Naive thymus-derived CD4-positive, alpha-beta T cell (primary cell): ENCODE measurements at regions not wholly inside any gene's neighbourhood (a gene's known extent, or its start where the extent isn't known, plus 50 kb on each side); places are given as distances from the start of the nearest gene placed in this dataset.

Experiments
- ATAC-seq: fragments of 150-1000 bp; cut with Tn5 transposase; 2 replicates; pipeline ENCODE4 v1.10.0; 2021; ENCODE audit warnings: mild to moderate bottlenecking, moderate library complexity
- CTCF ChIA-PET: fragments of 350-600 bp; sonication (Branson Sonifier 250); formaldehyde crosslinking; loops from one replicate; lab custom pipeline; 2021; ENCODE audit warnings: antibody characterized with exemption; lab: Charles Lee
- POLR2A ChIA-PET: fragments of 350-600 bp; sonication (Branson Sonifier 250); formaldehyde crosslinking; loops from one replicate; lab custom pipeline; 2021; ENCODE audit warnings: antibody characterized with exemption, inconsistent platforms; lab: Charles Lee
- DNase-seq, 9 donors: peaks; one replicate each; pipeline versions ENCODE4 v3.0.0 to v3.0.0-alpha.2; 2020 to 2022; ENCODE audit warnings: mixed read lengths in 1 of 9
- H3K27ac ChIP-seq: one replicate; pipeline ENCODE4 v1.7.0; 2013; ENCODE audit warnings: mild to moderate bottlenecking, low read depth, low read length, moderate library complexity
- H3K27me3 ChIP-seq, 2 donors: one replicate each; pipeline ENCODE4 v1.7.0; 2013; ENCODE audit warnings: low read length in 2 of 2, mild to moderate bottlenecking in 2 of 2, moderate library complexity in 2 of 2; ENCODE audit not compliant: control insufficient read depth in 2 of 2, insufficient read depth in 2 of 2
- H3K36me3 ChIP-seq, 3 experiments: 1 replicate in 2 of 3; 2 replicates in 1 of 3; pipeline ENCODE4 v1.7.0; 2013; ENCODE audit warnings: low read length in 3 of 3, mild to moderate bottlenecking in 3 of 3, moderate library complexity in 1 of 3; ENCODE audit not compliant: insufficient read depth in 3 of 3, control insufficient read depth in 2 of 3
- H3K4me1 ChIP-seq, 2 donors: one replicate each; pipeline ENCODE4 v1.7.0; 2013; ENCODE audit warnings: low read length in 2 of 2, mild to moderate bottlenecking in 2 of 2, moderate library complexity in 1 of 2; ENCODE audit not compliant: control insufficient read depth in 2 of 2, insufficient read depth in 2 of 2
- H3K4me3 ChIP-seq: 2 replicates; pipeline ENCODE4 v1.7.0; 2013; ENCODE audit warnings: mild to moderate bottlenecking, low read length
- H3K9me3 ChIP-seq, 3 experiments: 1 replicate in 2 of 3; 2 replicates in 1 of 3; pipeline ENCODE4 v1.7.0; 2013; ENCODE audit warnings: low read length in 3 of 3; ENCODE audit not compliant: control insufficient read depth in 2 of 3
- H3K27ac Mint-ChIP-seq, 9 donors: one replicate each; pipeline ENCODE4 v1.8.0; 2020 to 2022; ENCODE audit warnings: mixed read lengths in 9 of 9, mild to moderate bottlenecking in 8 of 9, moderate library complexity in 5 of 9, inconsistent platforms in 2 of 9
- H3K27me3 Mint-ChIP-seq, 5 donors: one replicate each; pipeline ENCODE4 v1.8.0; 2021 to 2022; ENCODE audit warnings: mixed read lengths in 5 of 5, mild to moderate bottlenecking in 1 of 5
- H3K36me3 Mint-ChIP-seq, 5 donors: one replicate each; pipeline ENCODE4 v1.8.0; 2020 to 2022; ENCODE audit warnings: mixed read lengths in 5 of 5, mild to moderate bottlenecking in 3 of 5, inconsistent platforms in 1 of 5
- H3K4me1 Mint-ChIP-seq, 7 donors: one replicate each; pipeline ENCODE4 v1.8.0; 2020 to 2022; ENCODE audit warnings: mixed read lengths in 7 of 7, mild to moderate bottlenecking in 3 of 7, inconsistent platforms in 1 of 7
- H3K4me3 Mint-ChIP-seq, 10 donors: one replicate each; pipeline ENCODE4 v1.8.0; 2020 to 2022; ENCODE audit warnings: mild to moderate bottlenecking in 10 of 10, mixed read lengths in 10 of 10, moderate library complexity in 6 of 10, inconsistent platforms in 2 of 10
- H3K9me3 Mint-ChIP-seq, 11 donors: one replicate each; pipeline ENCODE4 v1.8.0; 2020 to 2022; ENCODE audit warnings: mixed read lengths in 11 of 11, mild to moderate bottlenecking in 4 of 11, inconsistent platforms in 1 of 11, moderate library complexity in 1 of 11
- intact Hi-C, 2 donors: fragments of 100-400 bp; cut with micrococcal nuclease; formaldehyde crosslinking; loops; one replicate each; pipeline ENCODE4 v1.15.1; 2023

GRCh38 chr10:10804061-10804460, 213.6 kb upstream of the CELF2 start:
- H3K27me3 ChIP-seq = no peaks in the 10 kb centered on the region
- H3K9me3 ChIP-seq = no peaks in the 10 kb centered on the region
- DNase-seq (no peak), ATAC-seq (no peak)
- H3K27me3 Mint-ChIP-seq = peaks cover 0 to 5% (median 2%) of the 10 kb centered on the region in 5 donors
- H3K36me3 Mint-ChIP-seq = no peaks in the 10 kb centered on the region
- H3K4me3 ChIP-seq = no peak overlapping the region
- no peak overlapping the region for H3K4me3 Mint-ChIP-seq
- H3K27ac ChIP-seq = no peak overlapping the region
- H3K36me3 ChIP-seq = no peaks in the 10 kb centered on the region
- intact Hi-C loops = no loop called here
- peaks cover 0 to 8% (median 0%) of the 10 kb centered on the region in 11 donors for H3K9me3 Mint-ChIP-seq
- no peak overlapping the region for H3K27ac Mint-ChIP-seq
- H3K4me1 ChIP-seq = no peaks in the 10 kb centered on the region
- POLR2A ChIA-PET = no interaction called here
- peaks cover 0 to 2% (median 0%) of the 10 kb centered on the region in 7 donors for H3K4me1 Mint-ChIP-seq
- CTCF ChIA-PET = no interaction called here

GRCh38 chr10:10804998-10805740, 212.5 kb upstream of the CELF2 start:
- H3K27me3 Mint-ChIP-seq = peaks cover 1 to 6% (median 3%) of the 10 kb centered on the region in 5 donors
- H3K27me3 ChIP-seq = no peaks in the 10 kb centered on the region
- H3K36me3 ChIP-seq = no peaks in the 10 kb centered on the region
- no peak for DNase-seq
- no peak for ATAC-seq
- peaks cover 0 to 8% (median 0%) of the 10 kb centered on the region in 11 donors for H3K9me3 Mint-ChIP-seq
- POLR2A ChIA-PET = no interaction called here
- H3K27ac Mint-ChIP-seq = no peak overlapping the region
- no peaks in the 10 kb centered on the region for H3K9me3 ChIP-seq
- peaks cover 0 to 2% (median 0%) of the 10 kb centered on the region in 7 donors for H3K4me1 Mint-ChIP-seq
- H3K4me3 Mint-ChIP-seq = no peak overlapping the region
- intact Hi-C loops = no loop called here
- CTCF ChIA-PET = no interaction called here
- H3K36me3 Mint-ChIP-seq = no peaks in the 10 kb centered on the region
- H3K4me3 ChIP-seq = no peak overlapping the region
- H3K4me1 ChIP-seq = no peaks in the 10 kb centered on the region
- no peak overlapping the region for H3K27ac ChIP-seq

GRCh38 chr10:10807106-10807505, 210.6 kb upstream of the CELF2 start:
- intact Hi-C loops = no loop called here
- Mint-ChIP-seq H3K4me3 (no peak overlapping the region), H3K36me3 (peaks cover 0 to 4% (median 0%) of the 10 kb centered on the region in 5 donors), H3K27me3 (peaks cover 5 to 10% (median 6%) of the 10 kb centered on the region in 5 donors), H3K27ac (no peak overlapping the region), H3K9me3 (peaks cover 0 to 10% (median 0%) of the 10 kb centered on the region in 11 donors), H3K4me1 (peaks cover 0 to 2% (median 0%) of the 10 kb centered on the region in 7 donors)
- POLR2A ChIA-PET = no interaction called here
- no peak overlapping the region for H3K27ac ChIP-seq
- H3K4me1 ChIP-seq = no peaks in the 10 kb centered on the region
- no peak overlapping the region for H3K4me3 ChIP-seq
- H3K36me3 ChIP-seq = no peaks in the 10 kb centered on the region
- no peaks in the 10 kb centered on the region for H3K27me3 ChIP-seq
- no peak for ATAC-seq
- DNase-seq = no peak
- CTCF ChIA-PET = no interaction called here
- no peaks in the 10 kb centered on the region for H3K9me3 ChIP-seq

GRCh38 chr10:10811562-10811961, 206.1 kb upstream of the CELF2 start:
- intact Hi-C loops = loop anchor here in 1 of 2 donors (10.0 kb wide), 1 partner anchor 63 kb away; no protein-coding TSS in a partner anchor
- peaks cover 0 to 3% of the 10 kb centered on the region in 2 donors for H3K27me3 ChIP-seq
- Mint-ChIP-seq H3K27me3 (peaks cover 4 to 10% (median 6%) of the 10 kb centered on the region in 5 donors), H3K9me3 (peaks cover 0 to 22% (median 2%) of the 10 kb centered on the region in 11 donors), H3K4me1 (no peaks in the 10 kb centered on the region), H3K27ac (no peak overlapping the region), H3K36me3 (peaks cover 0 to 4% (median 0%) of the 10 kb centered on the region in 5 donors), H3K4me3 (no peak overlapping the region)
- CTCF ChIA-PET = no interaction called here
- no peak overlapping the region for H3K27ac ChIP-seq
- ATAC-seq (no peak), DNase-seq (no peak)
- no peaks in the 10 kb centered on the region for H3K36me3 ChIP-seq
- H3K4me3 ChIP-seq = no peak overlapping the region
- H3K4me1 ChIP-seq = no peaks in the 10 kb centered on the region
- no peaks in the 10 kb centered on the region for H3K9me3 ChIP-seq
- POLR2A ChIA-PET = no interaction called here

- Histone ChIP-seq H3K36me3 (no peaks in the 10 kb centered on the region), H3K27me3 (peaks cover 0 to 3% of the 10 kb centered on the region in 2 donors), H3K4me1 (no peaks in the 10 kb centered on the region), H3K27ac (no peak overlapping the region), H3K9me3 (no peaks in the 10 kb centered on the region), H3K4me3 (no peak overlapping the region)
- intact Hi-C loops = loop anchor here in 1 of 2 donors (10.0 kb wide), 1 partner anchor 61 kb away; no protein-coding TSS in a partner anchor
- no peak for ATAC-seq
- H3K27me3 Mint-ChIP-seq = peaks cover 3 to 10% (median 8%) of the 10 kb centered on the region in 5 donors
- H3K4me1 Mint-ChIP-seq = no peaks in the 10 kb centered on the region
- no peak overlapping the region for H3K27ac Mint-ChIP-seq
- peaks cover 0 to 22% (median 4%) of the 10 kb centered on the region in 11 donors for H3K9me3 Mint-ChIP-seq
- H3K4me3 Mint-ChIP-seq = no peak overlapping the region
- CTCF ChIA-PET = no interaction called here
- peaks cover 0 to 4% (median 0%) of the 10 kb centered on the region in 5 donors for H3K36me3 Mint-ChIP-seq
- no peak for DNase-seq
- POLR2A ChIA-PET = no interaction called here
Measured at GRCh38 chr10:10813656-10814055, 204.0 kb upstream of the CELF2 start.

- POLR2A ChIA-PET = interaction anchor here (0.5 kb wide), 1 partner anchor 93 kb away, joined by 3 read pairs; no protein-coding TSS in a partner anchor
- intact Hi-C loops = loop anchor here in 1 of 2 donors (10.0 kb wide), 1 partner anchor 61 kb away; no protein-coding TSS in a partner anchor
Measured at GRCh38 chr10:10814069-10814468, 203.6 kb upstream of the CELF2 start.

More at GRCh38 chr10:10814069-10814468, 203.6 kb upstream of the CELF2 start:
- H3K36me3 ChIP-seq = no peaks in the 10 kb centered on the region
- Mint-ChIP-seq H3K36me3 (peaks cover 0 to 4% (median 0%) of the 10 kb centered on the region in 5 donors), H3K27me3 (peaks cover 3 to 10% (median 7%) of the 10 kb centered on the region in 5 donors), H3K27ac (no peak overlapping the region), H3K9me3 (peaks cover 0 to 22% (median 4%) of the 10 kb centered on the region in 11 donors), H3K4me1 (no peaks in the 10 kb centered on the region), H3K4me3 (no peak overlapping the region)
- H3K27ac ChIP-seq = no peak overlapping the region
- H3K4me3 ChIP-seq = no peak overlapping the region
- H3K9me3 ChIP-seq = no peaks in the 10 kb centered on the region
- H3K27me3 ChIP-seq = peaks cover 0 to 3% of the 10 kb centered on the region in 2 donors
- DNase-seq (no peak), ATAC-seq (no peak)
- CTCF ChIA-PET = no interaction called here
- H3K4me1 ChIP-seq = no peaks in the 10 kb centered on the region
